IMR-90 (cell line): ENCODE measurements at regions not wholly inside any gene's neighbourhood (a gene's known extent, or its start where the extent isn't known, plus 50 kb on each side); places are given as distances from the start of the nearest gene placed in this dataset.

Experiments used
- ATAC-seq: fragments of 200-7000 bp; cut with Tn5 transposase; 2 replicates; pipeline ENCODE4 v1.9.1; 2020; ENCODE audit warnings: low read depth, mild to moderate bottlenecking, moderate library complexity
- BruUV-seq: library from RNA; stranded (reverse); fragments of 400-500 nt; replicated peaks from 2 replicates; lab custom pipeline; 2021; lab: Mats Ljungman, UMichigan
- CTCF ChIA-PET: fragments of 300-600 bp; formaldehyde crosslinking; extraction: SDS; loops from one replicate; lab custom pipeline; 2021; ENCODE audit warnings: antibody characterized with exemption; lab: Yijun Ruan, JAX
- POLR2A ChIA-PET: fragments of 300-600 bp; sonication (Branson Sonifier 250); formaldehyde crosslinking; loops from one replicate; lab custom pipeline; 2022; ENCODE audit warnings: antibody characterized with exemption; ENCODE audit not compliant: unreplicated experiment; lab: Charles Lee
- DNase-seq: peaks from one replicate; pipeline ENCODE4 v3.0.0; 2013
- H2AFZ ChIP-seq: replicated peaks from 2 replicates; pipeline ENCODE3; 2013; ENCODE audit warnings: low read length, mild to moderate bottlenecking; ENCODE audit not compliant: poor library complexity
- H2AK5ac ChIP-seq: 2 replicates; pipeline ENCODE4 v1.6.1; 2013; ENCODE audit warnings: low read depth, low read length, inconsistent platforms
- H2AK9ac ChIP-seq: replicated peaks from 2 replicates; pipeline ENCODE3; 2013; ENCODE audit warnings: mild to moderate bottlenecking, low read depth, low read length, moderate library complexity; ENCODE audit not compliant: poor library complexity
- H2BK120ac ChIP-seq: 2 replicates; pipeline ENCODE4 v1.6.1; 2013; ENCODE audit warnings: low read depth, low read length, inconsistent platforms
- H2BK15ac ChIP-seq: 3 replicates; pipeline ENCODE4 v1.6.1; 2013; ENCODE audit warnings: low read depth, low read length, inconsistent platforms
- H2BK20ac ChIP-seq: 2 replicates; pipeline ENCODE4 v1.6.1; 2013; ENCODE audit warnings: low read depth, mild to moderate bottlenecking, inconsistent platforms, low read length, moderate library complexity
- H2BK5ac ChIP-seq: 2 replicates; pipeline ENCODE4 v1.6.1; 2013; ENCODE audit warnings: mild to moderate bottlenecking, low read depth, low read length, inconsistent platforms; ENCODE audit not compliant: poor library complexity, severe bottlenecking
- H3K14ac ChIP-seq: replicated peaks from 2 replicates; pipeline ENCODE4 v1.6.1; 2013; ENCODE audit warnings: low read depth, low read length, inconsistent platforms
- H3K18ac ChIP-seq: 2 replicates; pipeline ENCODE4 v1.6.1; 2013; ENCODE audit warnings: low read depth, low read length, control low read depth
- H3K23ac ChIP-seq: 2 replicates; pipeline ENCODE4 v1.6.1; 2013; ENCODE audit warnings: low read depth, low read length, inconsistent platforms
- H3K27ac ChIP-seq: 2 replicates; pipeline ENCODE4 v1.5.1; 2013; ENCODE audit warnings: mild to moderate bottlenecking, control low read depth, low read length; ENCODE audit not compliant: insufficient read depth
- H3K27me3 ChIP-seq: 2 replicates; pipeline ENCODE4 v1.6.1; 2013; ENCODE audit warnings: low read length; ENCODE audit not compliant: control insufficient read depth, insufficient read depth
- H3K36me3 ChIP-seq: 2 replicates; pipeline ENCODE4 v1.6.1; 2013; ENCODE audit warnings: low read length, mixed read lengths; ENCODE audit not compliant: control insufficient read depth, insufficient read depth
- H3K4ac ChIP-seq: 2 replicates; pipeline ENCODE4 v1.6.1; 2013; ENCODE audit warnings: low read depth, low read length, inconsistent platforms
- H3K4me1 ChIP-seq: 2 replicates; pipeline ENCODE4 v1.6.1; 2013; ENCODE audit warnings: low read length, mixed read lengths; ENCODE audit not compliant: control insufficient read depth, insufficient read depth
- H3K4me2 ChIP-seq: 2 replicates; pipeline ENCODE4 v1.6.1; 2013; ENCODE audit warnings: low read depth, mild to moderate bottlenecking, control low read depth, low read length, moderate library complexity
- H3K4me3 ChIP-seq: 2 replicates; pipeline ENCODE4 v1.5.1; 2013; ENCODE audit warnings: low read depth, mild to moderate bottlenecking, control low read depth, low read length, moderate library complexity; ENCODE audit not compliant: insufficient read depth
- H3K56ac ChIP-seq: 2 replicates; pipeline ENCODE4 v1.6.1; 2013; ENCODE audit warnings: low read length, inconsistent platforms; ENCODE audit not compliant: insufficient read depth; ENCODE audit errors: extremely low read depth
- H3K79me1 ChIP-seq, 2 experiments: 2 replicates each; pipeline ENCODE4 v1.6.1; 2013; ENCODE audit warnings: low read length in 2 of 2, inconsistent platforms in 1 of 2, low read depth in 1 of 2
- H3K9ac ChIP-seq: 2 replicates; pipeline ENCODE4 v1.6.1; 2013; ENCODE audit warnings: low read depth, low read length, control low read depth
- H3K9me1 ChIP-seq: 2 replicates; pipeline ENCODE4 v1.6.1; 2013; ENCODE audit warnings: low read length, inconsistent platforms; ENCODE audit not compliant: insufficient read depth
- H3K9me3 ChIP-seq: 2 replicates; pipeline ENCODE4 v1.6.1; 2013; ENCODE audit warnings: low read length; ENCODE audit not compliant: control insufficient read depth, insufficient read depth
- H4K20me1 ChIP-seq: 2 replicates; pipeline ENCODE4 v1.6.1; 2013; ENCODE audit warnings: low read length, inconsistent platforms; ENCODE audit not compliant: insufficient read depth
- H4K5ac ChIP-seq: 2 replicates; pipeline ENCODE4 v1.6.1; 2013; ENCODE audit warnings: mild to moderate bottlenecking, low read depth, low read length, control low read depth
- H4K8ac ChIP-seq, 2 experiments: 2 replicates each; pipeline ENCODE4 v1.6.1; 2013; ENCODE audit warnings: low read depth in 2 of 2, low read length in 2 of 2, control low read depth in 1 of 2, inconsistent platforms in 1 of 2
- H4K91ac ChIP-seq: 2 replicates; pipeline ENCODE4 v1.6.1; 2013; ENCODE audit warnings: low read depth, low read length, inconsistent platforms; ENCODE audit not compliant: insufficient read depth
- CEBPB ChIP-seq: IDR thresholded peaks from 2 replicates; pipeline ENCODE4 v1.6.1; 2012; ENCODE audit warnings: low read depth, low read length, improper control_type of control experiment
- FOS ChIP-seq: fragments of 150-350 bp; IDR thresholded peaks from 2 replicates; pipeline ENCODE4 v1.6.1; 2016; ENCODE audit warnings: low read depth, low read length
- WGBS, 2 experiments: methylation state at CpG; one replicate each; pipeline versions ENCODE4 v1.1.5 to v1.1.7; 2013; ENCODE audit warnings: missing lambda C conversion rate in 2 of 2; ENCODE audit not compliant: insufficient read length in 1 of 2; ENCODE audit errors: extremely low coverage in 2 of 2; 5-methylcytosine and 5-hydroxymethylcytosine counted together
- dilution Hi-C: fragments of 300-500 bp; cut with HindIII; formaldehyde crosslinking; loops from one replicate; pipeline ENCODE4 v1.14.3; 2018; ENCODE audit warnings: low sequenced_read_pairs; ENCODE audit not compliant: unreplicated experiment
- in situ Hi-C: fragments of 300-500 bp; cut with MboI; formaldehyde crosslinking; loops from 3 replicates; pipeline ENCODE4 v1.14.3; 2019; ENCODE audit warnings: low sequenced_read_pairs, inconsistent platforms, mixed read lengths
- intact Hi-C: fragments of 100-400 bp; cut with micrococcal nuclease; formaldehyde crosslinking; loops from 2 replicates; pipeline ENCODE4 v1.10.0; 2022

DNA sequence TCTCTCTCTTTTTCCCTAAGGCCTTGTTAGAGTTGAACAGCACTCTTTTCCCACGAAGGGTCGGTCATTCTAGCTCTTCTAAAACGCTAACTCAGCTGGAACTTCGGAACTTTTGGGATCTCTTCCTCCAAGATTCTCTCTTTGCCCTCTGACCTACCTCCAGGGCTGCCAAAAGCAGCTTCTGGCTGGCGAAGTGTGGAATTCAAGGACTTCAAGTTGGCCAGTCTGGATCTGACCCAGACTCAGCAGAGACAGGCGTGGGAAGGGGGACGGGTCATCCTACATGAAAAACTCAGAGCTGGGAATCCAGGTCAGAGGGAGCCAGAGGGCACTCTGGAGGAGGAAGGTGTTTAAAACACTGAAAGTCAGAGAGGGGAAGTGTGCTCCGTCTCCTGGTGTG, 305.5 kb upstream of the HDAC4 start:
- Histone ChIP-seq H3K9me3 (peaks cover 13% of the 10 kb centered on the region), H3K4ac (no peak overlapping the region), H3K27ac (no peak overlapping the region), H3K9me1 (no peaks in the 10 kb centered on the region), H4K20me1 (no peaks in the 10 kb centered on the region), H2AK9ac (no peak overlapping the region), H3K23ac (no peak overlapping the region), H3K4me1 (no peaks in the 10 kb centered on the region), H3K4me2 (no peak overlapping the region), H2BK15ac (no peak overlapping the region), H3K27me3 (no peaks in the 10 kb centered on the region), H3K14ac (no peak overlapping the region), H3K18ac (no peak overlapping the region), H2BK20ac (no peak overlapping the region), H3K56ac (no peak overlapping the region), H2BK5ac (no peak overlapping the region), H3K4me3 (no peak overlapping the region), H3K9ac (no peak overlapping the region), H2AK5ac (no peak overlapping the region), H4K91ac (no peak overlapping the region), H3K36me3 (no peaks in the 10 kb centered on the region), H2AFZ (no peak overlapping the region), H3K79me1 (no peaks in the 10 kb centered on the region), H2BK120ac (no peak overlapping the region), H4K8ac (no peak overlapping the region), H4K5ac (no peak overlapping the region)
- DNase-seq (no peak), ATAC-seq (no peak)
- dilution Hi-C loops = no loop called here
- CTCF ChIA-PET = no interaction called here
- TF ChIP-seq FOS = no peak
- no peak for TF ChIP-seq CEBPB
- WGBS, 2 experiments = 30% methylated on average over 2 of the region's 8 CpGs; no CpG with 5 or more reads in 1 of the 2 experiments
- intact Hi-C loops = no loop called here
- POLR2A ChIA-PET = no interaction called here
- in situ Hi-C loops = no loop called here
- no TSS peak for BruUV-seq
